ENCODE measurements at regions not wholly inside any gene's neighbourhood (a gene's known extent, or its start where the extent isn't known, plus 50 kb on each side); places are given as distances from the start of the nearest gene placed in this dataset.

DNA sequence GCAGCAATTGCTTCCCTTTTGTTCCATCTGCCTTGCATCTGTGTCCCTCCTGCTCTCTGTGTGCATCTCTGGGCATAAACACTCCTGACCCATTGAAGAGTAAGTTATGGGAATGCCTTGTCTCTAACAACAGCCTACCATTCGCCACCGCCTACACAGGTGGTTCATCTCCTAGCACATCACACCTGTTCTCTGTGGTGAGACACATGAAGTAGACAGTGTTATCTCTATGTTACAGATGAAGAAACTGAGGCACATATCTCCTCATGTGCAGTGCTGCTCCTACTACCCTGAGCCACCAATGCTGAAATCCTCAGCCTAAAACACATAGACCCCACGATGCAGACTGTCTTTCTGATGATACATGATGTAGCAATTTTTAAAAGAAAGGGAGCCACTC, 77.6 kb downstream of the PITPNM2 start:
- H3K4me1 ChIP-seq: peaks cover 4% of the 10 kb centered on the region; the same call in 1 of the 2 replicates
- TF ChIP-seq, protein P1, sequence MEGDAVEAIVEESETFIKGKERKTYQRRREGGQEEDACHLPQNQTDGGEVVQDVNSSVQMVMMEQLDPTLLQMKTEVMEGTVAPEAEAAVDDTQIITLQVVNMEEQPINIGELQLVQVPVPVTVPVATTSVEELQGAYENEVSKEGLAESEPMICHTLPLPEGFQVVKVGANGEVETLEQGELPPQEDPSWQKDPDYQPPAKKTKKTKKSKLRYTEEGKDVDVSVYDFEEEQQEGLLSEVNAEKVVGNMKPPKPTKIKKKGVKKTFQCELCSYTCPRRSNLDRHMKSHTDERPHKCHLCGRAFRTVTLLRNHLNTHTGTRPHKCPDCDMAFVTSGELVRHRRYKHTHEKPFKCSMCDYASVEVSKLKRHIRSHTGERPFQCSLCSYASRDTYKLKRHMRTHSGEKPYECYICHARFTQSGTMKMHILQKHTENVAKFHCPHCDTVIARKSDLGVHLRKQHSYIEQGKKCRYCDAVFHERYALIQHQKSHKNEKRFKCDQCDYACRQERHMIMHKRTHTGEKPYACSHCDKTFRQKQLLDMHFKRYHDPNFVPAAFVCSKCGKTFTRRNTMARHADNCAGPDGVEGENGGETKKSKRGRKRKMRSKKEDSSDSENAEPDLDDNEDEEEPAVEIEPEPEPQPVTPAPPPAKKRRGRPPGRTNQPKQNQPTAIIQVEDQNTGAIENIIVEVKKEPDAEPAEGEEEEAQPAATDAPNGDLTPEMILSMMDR (IDR thresholded peaks at IDR 0.05; ENCODE audit: insufficient read depth in 1 of 2, low read depth in 1 of 2, low read length in 1 of 2, severe bottlenecking in 1 of 2, unreplicated experiment in 1 of 2): no peak
- Mint-ChIP-seq H3K4me1 (ENCODE audit: low read depth, unreplicated experiment) (no peaks in the 10 kb centered on the region), H3K9me3 (ENCODE audit: unreplicated experiment) (no peaks in the 10 kb centered on the region), H3K36me3 (ENCODE audit: insufficient read depth, unreplicated experiment) (no peaks in the 10 kb centered on the region), H3K27me3 (ENCODE audit: insufficient read depth, unreplicated experiment) (no peaks in the 10 kb centered on the region), H3K27ac (ENCODE audit: unreplicated experiment) (no peak overlapping the region), H3K4me3 (ENCODE audit: unreplicated experiment) (no peak overlapping the region)
- ChIA-PET CTCF (no interaction called here), POLR2A (no interaction called here)
- H3K36me3 ChIP-seq (ENCODE audit: control insufficient read depth, insufficient read depth, low read length): no peaks in the 10 kb centered on the region
- H3K4me3 ChIP-seq (ENCODE audit: low read depth, low read length): no peak overlapping the region
- no peaks in the 10 kb centered on the region for H3K27me3 ChIP-seq (replicated peaks; ENCODE audit: control insufficient read depth, insufficient read depth, low read length)
- intact Hi-C loops (cut with micrococcal nuclease; ENCODE audit: unreplicated experiment): no loop called here
- no peak for DNase-seq
- no peaks in the 10 kb centered on the region for H3K9me3 ChIP-seq
- BruUV-seq (replicated peaks): no TSS peak

DNA sequence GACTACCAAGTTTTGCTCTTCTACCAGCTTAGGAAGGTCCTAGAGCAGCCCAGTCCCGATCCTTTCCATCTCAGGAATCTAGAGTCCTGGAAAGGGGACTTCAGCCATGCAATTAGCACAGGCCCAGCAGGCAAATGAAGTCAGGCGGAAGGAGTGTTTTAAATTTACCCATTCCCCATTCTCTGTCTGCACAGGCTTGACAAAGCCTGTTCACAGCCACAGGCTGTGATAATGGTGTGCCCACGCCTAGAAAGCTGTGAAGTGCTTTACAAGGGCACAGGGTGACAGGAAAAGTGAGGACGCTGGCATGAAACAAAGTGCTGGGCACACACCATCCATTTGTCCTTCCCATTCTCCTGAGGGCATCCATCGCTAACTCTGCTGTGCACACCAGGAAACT, 79.0 kb downstream of the PITPNM2 start:
- BruUV-seq (replicated peaks): no TSS peak
- DNase-seq: no peak
- CTCF ChIA-PET: interaction anchor here (0.6 kb wide), 1 partner anchor 499 kb away, joined by 3 read pairs; no protein-coding TSS in a partner anchor
- Mint-ChIP-seq H3K36me3 (ENCODE audit: insufficient read depth, unreplicated experiment) (no peaks in the 10 kb centered on the region), H3K4me1 (ENCODE audit: low read depth, unreplicated experiment) (no peaks in the 10 kb centered on the region), H3K4me3 (ENCODE audit: unreplicated experiment) (no peak overlapping the region), H3K9me3 (ENCODE audit: unreplicated experiment) (no peaks in the 10 kb centered on the region), H3K27ac (ENCODE audit: unreplicated experiment) (no peak overlapping the region), H3K27me3 (ENCODE audit: insufficient read depth, unreplicated experiment) (no peaks in the 10 kb centered on the region)
- no peaks in the 10 kb centered on the region for H3K36me3 ChIP-seq (ENCODE audit: control insufficient read depth, insufficient read depth, low read length)
- H3K9me3 ChIP-seq: no peaks in the 10 kb centered on the region
- intact Hi-C loops (cut with micrococcal nuclease; ENCODE audit: unreplicated experiment): no loop called here
- POLR2A ChIA-PET: no interaction called here
- peaks cover 4% of the 10 kb centered on the region; the same call in 1 of the 2 replicates for H3K4me1 ChIP-seq
- TF ChIP-seq, protein P1 (IDR thresholded peaks at IDR 0.05; ENCODE audit: insufficient read depth in 1 of 2, low read depth in 1 of 2, low read length in 1 of 2, severe bottlenecking in 1 of 2, unreplicated experiment in 1 of 2): no peak
- no peak overlapping the region for H3K4me3 ChIP-seq (ENCODE audit: low read depth, low read length)
- H3K27me3 ChIP-seq (replicated peaks; ENCODE audit: control insufficient read depth, insufficient read depth, low read length): no peaks in the 10 kb centered on the region

DNA sequence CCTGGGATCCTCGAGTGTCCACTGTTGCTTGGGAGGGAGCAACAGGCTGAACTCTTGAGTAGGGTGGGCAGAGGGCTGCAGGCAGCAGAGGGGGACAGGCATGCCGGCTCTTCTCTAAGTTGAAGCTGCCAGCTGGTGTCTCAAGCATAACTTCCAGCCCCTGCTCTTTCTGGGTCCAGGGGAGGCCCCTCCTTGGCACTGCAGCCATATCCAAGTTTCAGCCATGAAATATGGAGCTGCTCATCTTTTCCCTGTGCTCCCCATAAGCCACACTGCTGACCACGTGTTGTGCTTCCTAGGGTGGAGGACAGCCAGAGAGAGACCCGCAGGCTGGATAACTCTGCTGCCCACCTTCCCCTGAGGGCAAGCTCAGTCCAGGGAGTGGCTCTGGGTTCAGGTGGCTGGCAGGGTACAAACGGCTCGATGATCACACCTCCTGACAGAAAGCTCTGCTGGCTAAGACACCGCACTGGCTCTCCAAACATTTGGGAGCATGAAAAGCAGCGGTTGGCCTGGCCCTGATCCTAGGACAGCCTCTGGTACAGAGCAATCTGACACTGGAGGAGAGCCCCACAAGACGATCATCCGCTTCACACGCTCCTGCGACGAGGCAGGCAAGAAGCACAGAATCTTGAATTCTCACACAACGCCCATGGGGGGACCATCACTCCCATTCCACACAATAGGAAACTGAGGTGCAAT, 79.6 kb downstream of the PITPNM2 start:
- CTCF ChIA-PET: interaction anchor here (0.6 kb wide), 2 partner anchors 499 to 993 kb away, joined by 3 to 4 read pairs; no protein-coding TSS in a partner anchor
- BruUV-seq (replicated peaks): no TSS peak
- no peaks in the 10 kb centered on the region for H3K36me3 Mint-ChIP-seq (ENCODE audit: insufficient read depth, unreplicated experiment)
- no peaks in the 10 kb centered on the region for H3K27me3 ChIP-seq (replicated peaks; ENCODE audit: control insufficient read depth, insufficient read depth, low read length)
- peaks cover 4% of the 10 kb centered on the region; the same call in 1 of the 2 replicates for H3K4me1 ChIP-seq
- H3K27ac Mint-ChIP-seq (ENCODE audit: unreplicated experiment): no peak overlapping the region
- no peaks in the 10 kb centered on the region for H3K4me1 Mint-ChIP-seq (ENCODE audit: low read depth, unreplicated experiment)
- no peak for DNase-seq
- H3K9me3 Mint-ChIP-seq (ENCODE audit: unreplicated experiment): no peaks in the 10 kb centered on the region
- H3K9me3 ChIP-seq: no peaks in the 10 kb centered on the region
- POLR2A ChIA-PET: no interaction called here
- intact Hi-C loops (cut with micrococcal nuclease; ENCODE audit: unreplicated experiment): no loop called here
- no peaks in the 10 kb centered on the region for H3K27me3 Mint-ChIP-seq (ENCODE audit: insufficient read depth, unreplicated experiment)
- H3K4me3 ChIP-seq (ENCODE audit: low read depth, low read length): no peak overlapping the region
- H3K4me3 Mint-ChIP-seq (ENCODE audit: unreplicated experiment): no peak overlapping the region
- TF ChIP-seq, protein P1 (IDR thresholded peaks at IDR 0.05; ENCODE audit: insufficient read depth in 1 of 2, low read depth in 1 of 2, low read length in 1 of 2, severe bottlenecking in 1 of 2, unreplicated experiment in 1 of 2): no peak
- no peaks in the 10 kb centered on the region for H3K36me3 ChIP-seq (ENCODE audit: control insufficient read depth, insufficient read depth, low read length)

Data from Caco-2 (cell line).